ENCODE measurements at regions not wholly inside any gene's neighbourhood (a gene's known extent, or its start where the extent isn't known, plus 50 kb on each side); places are given as distances from the start of the nearest gene placed in this dataset.

DNA sequence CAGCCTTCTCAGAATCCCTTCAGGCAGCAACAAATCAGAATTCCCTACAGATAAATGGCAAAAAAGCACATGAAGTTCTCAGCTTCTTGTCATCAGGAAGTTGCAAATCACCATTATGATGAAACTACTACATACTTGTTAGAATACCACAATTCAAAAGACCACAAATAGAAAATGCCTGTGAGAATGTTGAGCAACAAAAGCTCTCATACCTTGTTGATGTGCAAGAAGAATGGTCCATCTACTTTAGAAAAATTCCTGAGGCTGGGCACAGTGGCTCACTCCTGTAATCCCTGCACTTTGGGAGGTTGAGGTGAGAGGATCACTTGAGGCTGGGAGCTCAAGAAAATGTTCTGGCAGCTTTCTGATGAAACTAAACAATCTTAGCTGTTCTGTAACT lies 278.1 kb downstream of the ICE1 start:
- no peak for DNase-seq (ENCODE audit: low read depth)
- TF ChIP-seq, protein P1, sequence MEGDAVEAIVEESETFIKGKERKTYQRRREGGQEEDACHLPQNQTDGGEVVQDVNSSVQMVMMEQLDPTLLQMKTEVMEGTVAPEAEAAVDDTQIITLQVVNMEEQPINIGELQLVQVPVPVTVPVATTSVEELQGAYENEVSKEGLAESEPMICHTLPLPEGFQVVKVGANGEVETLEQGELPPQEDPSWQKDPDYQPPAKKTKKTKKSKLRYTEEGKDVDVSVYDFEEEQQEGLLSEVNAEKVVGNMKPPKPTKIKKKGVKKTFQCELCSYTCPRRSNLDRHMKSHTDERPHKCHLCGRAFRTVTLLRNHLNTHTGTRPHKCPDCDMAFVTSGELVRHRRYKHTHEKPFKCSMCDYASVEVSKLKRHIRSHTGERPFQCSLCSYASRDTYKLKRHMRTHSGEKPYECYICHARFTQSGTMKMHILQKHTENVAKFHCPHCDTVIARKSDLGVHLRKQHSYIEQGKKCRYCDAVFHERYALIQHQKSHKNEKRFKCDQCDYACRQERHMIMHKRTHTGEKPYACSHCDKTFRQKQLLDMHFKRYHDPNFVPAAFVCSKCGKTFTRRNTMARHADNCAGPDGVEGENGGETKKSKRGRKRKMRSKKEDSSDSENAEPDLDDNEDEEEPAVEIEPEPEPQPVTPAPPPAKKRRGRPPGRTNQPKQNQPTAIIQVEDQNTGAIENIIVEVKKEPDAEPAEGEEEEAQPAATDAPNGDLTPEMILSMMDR (IDR thresholded peaks at IDR 0.05; ENCODE audit: insufficient read depth, low read depth, low read length, missing control alignments) = no peak
- H3K4me3 ChIP-seq (ENCODE audit: low read length) = no peak overlapping the region

DNA sequence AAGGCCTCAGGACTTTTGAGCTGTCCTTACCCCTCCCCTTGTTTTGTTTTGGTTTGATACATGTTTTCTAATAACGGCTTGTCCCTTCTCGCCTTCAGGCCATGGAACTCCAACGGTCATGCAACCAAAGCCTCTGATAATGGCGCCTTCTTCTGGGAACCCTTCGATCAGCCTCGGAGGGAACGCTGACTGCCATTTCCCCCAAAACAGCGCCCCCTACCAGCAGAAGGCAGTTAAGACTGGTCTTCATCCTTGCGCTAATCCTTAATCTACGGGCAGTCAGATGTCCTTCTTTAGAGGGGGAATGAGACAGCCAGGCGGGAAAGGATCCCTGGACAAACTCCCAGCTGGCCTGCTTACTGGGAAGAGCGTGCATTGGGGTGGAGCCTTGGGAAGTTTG lies 276.6 kb downstream of the ICE1 start:
- DNase-seq (ENCODE audit: low read depth) = no peak
- TF ChIP-seq, protein P1 (IDR thresholded peaks at IDR 0.05; ENCODE audit: insufficient read depth, low read depth, low read length, missing control alignments) = no peak
- H3K4me3 ChIP-seq (ENCODE audit: low read length) = no peak overlapping the region

DNA sequence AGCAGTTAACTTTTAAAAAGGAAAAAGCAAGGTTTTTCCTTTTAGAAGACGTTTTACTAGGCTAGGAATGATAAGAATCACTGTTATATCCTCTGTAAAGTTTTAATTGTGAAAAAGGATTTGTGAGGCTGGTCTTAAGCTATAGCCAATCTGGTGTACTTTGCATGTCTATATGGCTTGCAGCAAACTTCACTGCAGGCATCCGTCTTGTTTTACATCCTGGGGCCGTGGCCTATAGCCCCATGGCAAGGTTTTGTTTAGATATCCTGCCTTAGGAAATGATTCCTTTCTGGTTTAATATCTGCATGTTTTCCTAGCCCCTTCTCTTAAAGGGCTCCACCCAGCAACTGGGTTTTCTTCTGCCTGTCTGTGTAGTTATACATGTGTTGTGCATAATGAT lies 272.8 kb downstream of the ICE1 start:
- no peak overlapping the region for H3K4me3 ChIP-seq (ENCODE audit: low read length)
- TF ChIP-seq, protein P1 (IDR thresholded peaks at IDR 0.05; ENCODE audit: insufficient read depth, low read depth, low read length, missing control alignments) = no peak
- no peak for DNase-seq (ENCODE audit: low read depth)

GRCh38 chr5:5688925-5689310 lies 266.4 kb downstream of the ICE1 start:
- no peak overlapping the region for H3K4me3 ChIP-seq (ENCODE audit: low read length)
- TF ChIP-seq, protein P1 (IDR thresholded peaks at IDR 0.05; ENCODE audit: insufficient read depth, low read depth, low read length, missing control alignments) = no peak
- DNase-seq (ENCODE audit: low read depth) = no peak

- TF ChIP-seq, protein P1 (IDR thresholded peaks at IDR 0.05; ENCODE audit: insufficient read depth, low read depth, low read length, missing control alignments) = no peak
- DNase-seq (ENCODE audit: low read depth) = no peak
- H3K4me3 ChIP-seq (ENCODE audit: low read length) = no peak overlapping the region
These were observed 265.9 kb downstream of the ICE1 start for GRCh38 chr5:5688194-5688924.

DNA sequence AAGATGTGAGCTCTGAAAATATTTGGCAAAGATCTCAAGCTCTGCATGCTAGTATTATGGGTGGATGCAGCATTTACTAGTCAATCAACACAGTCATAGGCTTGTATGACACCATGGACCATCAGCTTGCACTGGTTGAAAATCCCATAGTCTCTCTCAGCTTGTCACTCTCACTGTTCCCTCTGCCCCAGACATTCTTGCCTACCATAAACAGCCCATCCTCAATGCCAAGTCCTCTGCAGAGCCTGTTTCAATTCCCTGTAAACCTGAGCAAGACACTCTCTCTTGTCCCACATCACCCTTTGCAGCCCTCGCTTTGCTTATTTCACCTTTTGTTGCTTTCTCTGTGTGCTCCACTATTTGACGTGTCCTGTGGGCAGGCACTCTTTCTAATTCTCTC lies 264.6 kb downstream of the ICE1 start:
- TF ChIP-seq, protein P1 (IDR thresholded peaks at IDR 0.05; ENCODE audit: insufficient read depth, low read depth, low read length, missing control alignments) = no peak
- H3K4me3 ChIP-seq (ENCODE audit: low read length) = no peak overlapping the region
- DNase-seq (ENCODE audit: low read depth) = no peak

DNA sequence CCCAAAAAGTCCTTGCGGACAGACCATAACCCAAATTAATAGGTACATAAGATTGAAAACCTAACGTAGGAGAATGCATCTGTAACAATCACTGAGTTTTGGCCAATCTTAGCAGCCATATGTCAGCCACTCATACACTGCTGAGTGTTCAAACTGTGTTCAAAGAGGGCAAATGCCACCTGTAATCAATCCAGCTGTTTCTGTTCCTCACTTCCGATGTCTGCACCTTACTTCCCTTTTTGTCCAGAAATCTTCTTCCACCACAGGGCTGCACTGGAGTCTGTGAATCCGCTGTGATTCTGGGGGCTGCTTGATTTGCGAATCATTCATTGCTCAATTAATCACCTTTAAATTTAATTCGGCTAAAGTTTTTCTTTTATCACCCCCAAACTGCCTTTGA lies 263.9 kb downstream of the ICE1 start:
- TF ChIP-seq, protein P1 (IDR thresholded peaks at IDR 0.05; ENCODE audit: insufficient read depth, low read depth, low read length, missing control alignments) = no peak
- DNase-seq (ENCODE audit: low read depth) = no peak
- H3K4me3 ChIP-seq (ENCODE audit: low read length) = no peak overlapping the region
